Type B pancreatic cell (in vitro differentiated cells): ENCODE measurements at regions not wholly inside any gene's neighbourhood (a gene's known extent, or its start where the extent isn't known, plus 50 kb on each side); places are given as distances from the start of the nearest gene placed in this dataset.
"Not testable (repeated sequence)": the region's sequence is repeated elsewhere in the genome, so short reads cannot be mapped to it uniquely, and the experiment has no call there.

Experiments
- DNase-seq: peaks from one replicate; pipeline ENCODE4 v3.0.0; 2021; ENCODE audit warnings: mixed read lengths; ENCODE audit not compliant: unreplicated experiment; ENCODE audit errors: extremely low spot score
- H3K27ac Mint-ChIP-seq: 2 replicates; pipeline ENCODE4 v1.8.0; 2021; ENCODE audit warnings: mild to moderate bottlenecking, mixed read lengths
- H3K27me3 Mint-ChIP-seq: 2 replicates; pipeline ENCODE4 v1.8.0; 2021; ENCODE audit warnings: mixed read lengths
- H3K36me3 Mint-ChIP-seq: 2 replicates; pipeline ENCODE4 v1.8.0; 2021; ENCODE audit warnings: mixed read lengths
- H3K4me1 Mint-ChIP-seq: one replicate; pipeline ENCODE4 v1.8.0; 2021; ENCODE audit warnings: mixed read lengths; ENCODE audit not compliant: unreplicated experiment
- H3K4me3 Mint-ChIP-seq: 2 replicates; pipeline ENCODE4 v1.8.0; 2021; ENCODE audit warnings: mild to moderate bottlenecking, mixed read lengths
- H3K9me3 Mint-ChIP-seq: 2 replicates; pipeline ENCODE4 v1.8.0; 2021; ENCODE audit warnings: mixed read lengths
- CTCF ChIP-seq: fragments of 200-600 bp; sonication (generic); conservative IDR thresholded peaks from 2 replicates; pipeline ENCODE4 v1.5.0; 2021; ENCODE audit warnings: antibody characterized with exemption, mild to moderate bottlenecking

GRCh38 chr1:106406114-106406513 lies 650.4 kb upstream of the PRMT6 start:
- H3K4me1 Mint-ChIP-seq, result peaks cover 4% of the 10 kb centered on the region
- no peak overlapping the region for H3K27ac Mint-ChIP-seq
- H3K4me3 Mint-ChIP-seq, result no peak overlapping the region
- H3K36me3 Mint-ChIP-seq, result no peaks in the 10 kb centered on the region
- no peaks in the 10 kb centered on the region for H3K27me3 Mint-ChIP-seq
- TF ChIP-seq CTCF, result no peak
- no peaks in the 10 kb centered on the region for H3K9me3 Mint-ChIP-seq
- no peak for DNase-seq

- not testable (repeated sequence) for H3K27ac Mint-ChIP-seq, H3K36me3 Mint-ChIP-seq, H3K9me3 Mint-ChIP-seq, DNase-seq, H3K4me3 Mint-ChIP-seq, H3K27me3 Mint-ChIP-seq, H3K4me1 Mint-ChIP-seq
Observed at GRCh38 chr1:106412321-106412720, 644.2 kb upstream of the PRMT6 start.

GRCh38 chr1:106435269-106435668 lies 621.2 kb upstream of the PRMT6 start:
- TF ChIP-seq CTCF, result no peak
- Mint-ChIP-seq H3K9me3 (peaks cover 4% of the 10 kb centered on the region), H3K27me3 (no peaks in the 10 kb centered on the region), H3K36me3 (no peaks in the 10 kb centered on the region), H3K27ac (no peak overlapping the region), H3K4me3 (no peak overlapping the region), H3K4me1 (peaks cover 5% of the 10 kb centered on the region)
- DNase-seq, result no peak

- no peak for TF ChIP-seq CTCF
- H3K4me3 Mint-ChIP-seq, result no peak overlapping the region
- H3K36me3 Mint-ChIP-seq, result no peaks in the 10 kb centered on the region
- no peak for DNase-seq
- H3K27ac Mint-ChIP-seq, result no peak overlapping the region
- peaks cover 4% of the 10 kb centered on the region for H3K9me3 Mint-ChIP-seq
- no peaks in the 10 kb centered on the region for H3K27me3 Mint-ChIP-seq
- H3K4me1 Mint-ChIP-seq, result no peaks in the 10 kb centered on the region
Observed at GRCh38 chr1:106439475-106439874, 617.0 kb upstream of the PRMT6 start.

- Mint-ChIP-seq H3K36me3 (no peaks in the 10 kb centered on the region), H3K27me3 (no peaks in the 10 kb centered on the region), H3K4me1 (no peaks in the 10 kb centered on the region), H3K4me3 (no peak overlapping the region), H3K27ac (no peak overlapping the region), H3K9me3 (no peaks in the 10 kb centered on the region)
- no peak for TF ChIP-seq CTCF
- no peak for DNase-seq
Observed at GRCh38 chr1:106447466-106447865, 609.0 kb upstream of the PRMT6 start.

GRCh38 chr1:106456832-106457231 lies 599.6 kb upstream of the PRMT6 start:
- Mint-ChIP-seq H3K4me3 (no peak overlapping the region), H3K4me1 (no peaks in the 10 kb centered on the region), H3K27ac (no peak overlapping the region), H3K36me3 (no peaks in the 10 kb centered on the region), H3K9me3 (no peaks in the 10 kb centered on the region), H3K27me3 (no peaks in the 10 kb centered on the region)
- no peak for TF ChIP-seq CTCF
- no peak for DNase-seq
